ENCODE measurements at regions not wholly inside any gene's neighbourhood (a gene's known extent, or its start where the extent isn't known, plus 50 kb on each side); places are given as distances from the start of the nearest gene placed in this dataset.

- Histone ChIP-seq H3K4me1 (no peaks in the 10 kb centered on the region), H3K36me3 (no peaks in the 10 kb centered on the region), H3K4me3 (peak overlapping the region; percentile 21), H3K27ac (no peak overlapping the region), H3K9me3 (no peaks in the 10 kb centered on the region), H3K27me3 (ENCODE audit: low read depth) (no peaks in the 10 kb centered on the region)
- ATAC-seq (no peak), DNase-seq (no peak)
- intact Hi-C loops (cut with DNase I), result no loop called here
- no peak for TF ChIP-seq CTCF (IDR thresholded peaks at IDR 0.05)
Observed at GRCh38 chr16:79347277-79347676, 253.3 kb downstream of the MAF start.

DNA sequence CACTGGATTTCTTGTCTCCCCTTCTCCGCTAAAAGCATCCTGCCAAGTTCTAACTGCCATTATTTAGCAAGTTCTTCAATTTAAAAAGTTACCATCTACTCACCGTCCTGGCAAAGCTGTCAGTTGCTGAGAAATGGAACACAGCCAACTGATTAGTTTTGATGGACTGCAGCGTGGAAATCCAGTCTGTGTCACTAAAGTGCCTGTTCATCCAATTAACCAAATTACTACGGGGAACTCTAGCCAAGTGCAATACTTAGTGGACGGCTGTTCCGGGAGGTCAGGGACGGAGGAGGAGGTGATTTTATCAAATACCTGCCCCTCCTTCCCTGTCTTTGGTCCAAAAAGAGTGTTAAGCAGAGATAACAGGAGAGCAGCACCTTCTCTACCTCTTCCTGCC, 260.7 kb downstream of the MAF start:
- DNase-seq (no peak), ATAC-seq (no peak)
- Histone ChIP-seq H3K36me3 (no peaks in the 10 kb centered on the region), H3K27me3 (ENCODE audit: low read depth) (no peaks in the 10 kb centered on the region), H3K4me3 (no peak overlapping the region), H3K27ac (no peak overlapping the region), H3K9me3 (no peaks in the 10 kb centered on the region), H3K4me1 (no peaks in the 10 kb centered on the region)
- no peak for TF ChIP-seq CTCF (IDR thresholded peaks at IDR 0.05)
- intact Hi-C loops (cut with DNase I), result no loop called here

DNA sequence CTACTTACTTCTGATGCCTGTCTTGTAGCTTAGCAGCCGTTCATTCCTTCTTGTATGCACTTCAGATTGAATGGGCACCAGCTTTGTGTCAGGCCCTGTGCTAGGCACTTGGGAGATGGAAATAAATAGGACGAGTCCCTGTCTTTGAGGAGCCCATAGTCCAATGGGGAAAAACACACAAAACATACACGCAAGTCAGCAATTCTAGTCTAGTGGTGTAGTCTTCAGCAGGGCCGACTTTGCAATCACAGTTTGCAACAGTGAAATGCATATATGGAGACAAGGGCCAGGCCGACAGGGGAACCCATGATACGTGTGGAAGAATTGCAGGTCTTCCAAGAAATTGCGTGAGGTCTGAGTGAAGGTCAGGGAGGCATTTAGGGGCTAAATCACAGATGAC, 262.6 kb downstream of the MAF start:
- intact Hi-C loops (cut with DNase I), result no loop called here
- Histone ChIP-seq H3K27me3 (ENCODE audit: low read depth) (no peaks in the 10 kb centered on the region), H3K4me3 (no peak overlapping the region), H3K36me3 (no peaks in the 10 kb centered on the region), H3K9me3 (no peaks in the 10 kb centered on the region), H3K27ac (no peak overlapping the region), H3K4me1 (no peaks in the 10 kb centered on the region)
- no peak for TF ChIP-seq CTCF (IDR thresholded peaks at IDR 0.05)
- DNase-seq, result no peak
- ATAC-seq, result no peak

GRCh38 chr16:79336437-79337229, 263.9 kb downstream of the MAF start:
- no peak for ATAC-seq
- DNase-seq, result no peak
- H3K27ac ChIP-seq, result no peak overlapping the region

DNA sequence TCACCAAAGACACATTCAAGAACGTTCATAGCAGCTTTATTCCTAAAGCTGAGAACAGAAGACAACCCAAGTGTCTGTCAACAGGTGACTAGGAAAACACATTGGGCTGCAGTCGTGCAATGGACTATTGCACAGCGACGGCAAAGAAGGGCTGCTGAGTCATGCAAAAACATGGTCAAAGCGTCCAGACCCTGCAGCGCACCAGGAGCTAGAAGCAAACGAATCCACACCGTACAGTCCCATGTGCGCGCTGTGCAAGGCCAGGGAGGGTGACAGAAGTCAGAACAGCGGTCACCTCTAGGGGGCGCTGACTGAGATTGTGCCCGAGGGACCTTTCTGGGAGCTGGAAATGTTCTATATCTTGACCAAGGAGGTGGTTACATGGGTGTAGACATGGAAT, 266.4 kb downstream of the MAF start:
- DNase-seq (peak; percentile 50), ATAC-seq (peak; percentile 32 to 49)
- Histone ChIP-seq H3K27me3 (ENCODE audit: low read depth) (no peaks in the 10 kb centered on the region), H3K9me3 (no peaks in the 10 kb centered on the region), H3K4me1 (no peaks in the 10 kb centered on the region), H3K36me3 (no peaks in the 10 kb centered on the region), H3K4me3 (no peak overlapping the region), H3K27ac (no peak overlapping the region)
- peak; percentile 24 for TF ChIP-seq CTCF (IDR thresholded peaks at IDR 0.05)
- intact Hi-C loops (cut with DNase I), result no loop called here

More at GRCh38 chr16:79336437-79337229, 263.9 kb downstream of the MAF start:
- no peak overlapping the region for H3K4me3 ChIP-seq
- no peaks in the 10 kb centered on the region for H3K4me1 ChIP-seq
- no peaks in the 10 kb centered on the region for H3K27me3 ChIP-seq (ENCODE audit: low read depth)
- H3K9me3 ChIP-seq, result no peaks in the 10 kb centered on the region
- intact Hi-C loops (cut with DNase I), result no loop called here
- no peak for TF ChIP-seq CTCF (IDR thresholded peaks at IDR 0.05)
- H3K36me3 ChIP-seq, result no peaks in the 10 kb centered on the region
